ENCODE measurements at regions not wholly inside any gene's neighbourhood (a gene's known extent, or its start where the extent isn't known, plus 50 kb on each side); places are given as distances from the start of the nearest gene placed in this dataset.

DNA sequence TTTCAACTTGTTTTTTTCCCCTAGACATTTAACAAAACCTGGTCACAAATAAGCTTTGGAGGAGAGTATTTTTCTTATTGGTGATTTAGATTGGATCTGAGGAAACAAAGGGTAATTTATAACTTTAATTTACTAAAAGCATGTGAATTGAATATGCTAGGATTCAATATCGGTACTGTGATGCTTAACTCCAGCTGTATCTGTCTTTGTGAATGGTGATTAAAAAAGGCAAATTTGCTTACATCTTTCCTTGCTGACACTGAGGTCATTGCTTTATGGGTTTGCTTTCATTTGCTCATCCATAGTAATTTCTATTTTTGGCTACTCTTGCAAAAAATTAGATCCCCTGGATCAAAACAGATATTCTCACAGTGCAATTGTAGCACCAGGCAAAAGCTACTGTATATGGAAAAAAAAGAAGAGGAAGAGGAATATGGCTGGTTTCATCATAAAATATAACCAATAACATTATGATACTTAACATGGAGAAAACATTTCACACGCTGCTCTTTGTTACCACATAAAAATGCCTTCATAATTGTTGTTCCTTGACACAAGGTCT lies 832.0 kb upstream of the ZEB2 start:
- no peak for ATAC-seq (ENCODE audit: poor library complexity)
- Histone ChIP-seq H3K4me1 (ENCODE audit: insufficient read depth, low read length) (no peaks in the 10 kb centered on the region), H3K27ac (ENCODE audit: low read depth in 1 of 2, low read length in 2 of 2) (no peak overlapping the region), H3K27me3 (ENCODE audit: control insufficient read depth in 1 of 2, insufficient read depth in 2 of 2, low read length in 2 of 2) (no peaks in the 10 kb centered on the region), H3K9me3 (ENCODE audit: control insufficient read depth in 1 of 2, insufficient read depth in 1 of 2, low read length in 2 of 2) (no peaks in the 10 kb centered on the region), H3K4me3 (ENCODE audit: low read length) (no peak overlapping the region), H3K36me3 (ENCODE audit: insufficient read depth, low read length) (no peaks in the 10 kb centered on the region)
- TF ChIP-seq CTCF (IDR thresholded peaks at IDR 0.05), result no peak
- Mint-ChIP-seq H3K9me3 (no peaks in the 10 kb centered on the region), H3K4me3 (no peak overlapping the region), H3K27ac (no peak overlapping the region), H3K36me3 (ENCODE audit: low read depth) (no peaks in the 10 kb centered on the region), H3K4me1 (ENCODE audit: low read depth) (no peaks in the 10 kb centered on the region), H3K27me3 (no peaks in the 10 kb centered on the region)
- intact Hi-C loops (cut with DNase I, micrococcal nuclease), result no loop called here
- no peak for DNase-seq
- CTCF ChIA-PET, result no interaction called here
- POLR2A ChIA-PET, result no interaction called here

DNA sequence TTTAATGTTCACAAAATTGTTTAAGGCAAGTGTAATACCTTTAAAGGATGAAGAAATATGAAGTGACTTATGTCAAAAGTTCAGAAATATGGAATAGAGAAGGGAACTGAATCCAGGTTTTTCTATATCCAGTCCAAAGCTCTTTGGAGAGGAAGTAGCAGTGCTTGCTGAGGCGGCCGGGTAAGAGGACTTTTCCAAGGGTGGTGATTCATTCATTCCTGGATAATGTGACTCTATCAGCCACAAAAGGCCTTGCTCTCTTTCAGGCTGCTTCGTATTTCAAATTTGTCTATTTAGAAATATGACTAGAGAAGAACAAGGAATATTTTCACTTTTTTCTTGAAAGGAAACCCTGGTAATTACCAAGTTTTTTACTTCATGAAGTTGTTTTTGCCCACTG lies 830.1 kb upstream of the ZEB2 start:
- Histone ChIP-seq H3K27ac (ENCODE audit: low read depth in 1 of 2, low read length in 2 of 2) (no peak overlapping the region), H3K27me3 (ENCODE audit: control insufficient read depth in 1 of 2, insufficient read depth in 2 of 2, low read length in 2 of 2) (no peaks in the 10 kb centered on the region), H3K4me1 (ENCODE audit: insufficient read depth, low read length) (no peaks in the 10 kb centered on the region), H3K36me3 (ENCODE audit: insufficient read depth, low read length) (no peaks in the 10 kb centered on the region), H3K9me3 (ENCODE audit: control insufficient read depth in 1 of 2, insufficient read depth in 1 of 2, low read length in 2 of 2) (no peaks in the 10 kb centered on the region), H3K4me3 (ENCODE audit: low read length) (no peak overlapping the region)
- Mint-ChIP-seq H3K9me3 (no peaks in the 10 kb centered on the region), H3K36me3 (ENCODE audit: low read depth) (no peaks in the 10 kb centered on the region), H3K27ac (no peak overlapping the region), H3K4me3 (no peak overlapping the region), H3K4me1 (ENCODE audit: low read depth) (no peaks in the 10 kb centered on the region), H3K27me3 (no peaks in the 10 kb centered on the region)
- ATAC-seq (ENCODE audit: poor library complexity), result no peak
- no peak for TF ChIP-seq CTCF (IDR thresholded peaks at IDR 0.05)
- CTCF ChIA-PET, result no interaction called here
- POLR2A ChIA-PET, result no interaction called here
- DNase-seq, result no peak
- intact Hi-C loops (cut with DNase I, micrococcal nuclease), result no loop called here

GRCh38 chr2:145344076-145344724 lies 824.3 kb upstream of the ZEB2 start:
- Mint-ChIP-seq H3K27ac (no peak overlapping the region), H3K36me3 (ENCODE audit: low read depth) (no peaks in the 10 kb centered on the region), H3K27me3 (no peaks in the 10 kb centered on the region), H3K4me1 (ENCODE audit: low read depth) (no peaks in the 10 kb centered on the region), H3K4me3 (no peak overlapping the region), H3K9me3 (no peaks in the 10 kb centered on the region)
- TF ChIP-seq CTCF (IDR thresholded peaks at IDR 0.05), result no peak
- intact Hi-C loops (cut with DNase I, micrococcal nuclease), result no loop called here
- Histone ChIP-seq H3K4me3 (ENCODE audit: low read length) (no peak overlapping the region), H3K27ac (ENCODE audit: low read depth in 1 of 2, low read length in 2 of 2) (no peak overlapping the region), H3K9me3 (ENCODE audit: control insufficient read depth in 1 of 2, insufficient read depth in 1 of 2, low read length in 2 of 2) (no peaks in the 10 kb centered on the region), H3K4me1 (ENCODE audit: insufficient read depth, low read length) (no peaks in the 10 kb centered on the region), H3K27me3 (ENCODE audit: control insufficient read depth in 1 of 2, insufficient read depth in 2 of 2, low read length in 2 of 2) (no peaks in the 10 kb centered on the region), H3K36me3 (ENCODE audit: insufficient read depth, low read length) (no peaks in the 10 kb centered on the region)
- ChIA-PET POLR2A (no interaction called here), CTCF (no interaction called here)
- ATAC-seq (ENCODE audit: poor library complexity) (no peak), DNase-seq (no peak)
